ENCODE measurements at regions not wholly inside any gene's neighbourhood (a gene's known extent, or its start where the extent isn't known, plus 50 kb on each side); places are given as distances from the start of the nearest gene placed in this dataset.

- Histone ChIP-seq H3K9me3 (replicated peaks in 1 of 2; ENCODE audit: control insufficient read depth in 1 of 2, insufficient read depth in 1 of 2, low read length in 2 of 2) (peaks cover 9 to 17% of the 10 kb centered on the region in 2 donors), H3K79me2 (ENCODE audit: insufficient read depth, low read length) (no peaks in the 10 kb centered on the region), H3K4me1 (ENCODE audit: control insufficient read depth in 1 of 2, insufficient read depth in 2 of 2, low read length in 2 of 2) (no peaks in the 10 kb centered on the region), H3K9ac (ENCODE audit: insufficient read depth, low read length, poor library complexity, severe bottlenecking) (no peak overlapping the region), H3K4me3 (replicated peaks in 1 of 3; ENCODE audit: low read depth in 2 of 3, low read length in 3 of 3) (no peak overlapping the region), H3K27me3 (ENCODE audit: control insufficient read depth in 2 of 2, insufficient read depth in 2 of 2, low read length in 2 of 2) (no peaks in the 10 kb centered on the region), H3K4me2 (replicated peaks; ENCODE audit: extremely low read depth, low read length, poor library complexity, severe bottlenecking) (no peak overlapping the region), H2AFZ (ENCODE audit: insufficient read depth, low read depth, low read length, poor library complexity, severe bottlenecking) (no peak overlapping the region), H4K20me1 (ENCODE audit: insufficient read depth, low read length) (no peaks in the 10 kb centered on the region), H3K27ac (ENCODE audit: low read depth in 1 of 2, low read length in 2 of 2) (no peak overlapping the region), H3K36me3 (replicated peaks in 1 of 2; ENCODE audit: control insufficient read depth in 1 of 2, insufficient read depth in 2 of 2, low read length in 2 of 2) (no peaks in the 10 kb centered on the region)
- no peak for TF ChIP-seq CTCF (IDR thresholded peaks at IDR 0.05)
- Mint-ChIP-seq H3K4me1 (no peaks in the 10 kb centered on the region), H3K9me3 (peaks cover 5 to 19% (median 6%) of the 10 kb centered on the region in 7 donors), H3K4me3 (no peak overlapping the region), H3K27ac (no peak overlapping the region), H3K27me3 (ENCODE audit: low read depth in 3 of 3) (no peaks in the 10 kb centered on the region), H3K36me3 (no peaks in the 10 kb centered on the region)
- intact Hi-C loops (cut with micrococcal nuclease): no loop called here
- 87% methylated on average over 2 of the region's 3 CpGs for whole genome bisulfite sequencing (ENCODE audit: insufficient coverage)
- DNase-seq: no peak
These were observed 96.7 kb upstream of the PPP2R3A start for GRCh38 chr3:135868801-135869200.

GRCh38 chr3:135869439-135870105 lies 96.0 kb upstream of the PPP2R3A start:
- Mint-ChIP-seq H3K36me3 (no peaks in the 10 kb centered on the region), H3K4me3 (no peak overlapping the region), H3K4me1 (no peaks in the 10 kb centered on the region), H3K27me3 (ENCODE audit: low read depth in 3 of 3) (no peaks in the 10 kb centered on the region), H3K9me3 (peaks cover 6 to 19% (median 9%) of the 10 kb centered on the region in 7 donors), H3K27ac (no peak overlapping the region)
- no peaks in the 10 kb centered on the region for H3K27me3 ChIP-seq (ENCODE audit: control insufficient read depth in 2 of 2, insufficient read depth in 2 of 2, low read length in 2 of 2)
- WGBS (ENCODE audit: insufficient coverage): no CpG with 5 or more reads among the region's 2 CpGs
- peaks cover 13 to 17% of the 10 kb centered on the region in 2 donors for H3K9me3 ChIP-seq (replicated peaks in 1 of 2; ENCODE audit: control insufficient read depth in 1 of 2, insufficient read depth in 1 of 2, low read length in 2 of 2)
- intact Hi-C loops (cut with micrococcal nuclease): no loop called here
- H4K20me1 ChIP-seq (ENCODE audit: insufficient read depth, low read length): no peaks in the 10 kb centered on the region
- H3K4me2 ChIP-seq (replicated peaks; ENCODE audit: extremely low read depth, low read length, poor library complexity, severe bottlenecking): no peak overlapping the region
- DNase-seq: no peak
- no peak for TF ChIP-seq CTCF (IDR thresholded peaks at IDR 0.05)
- no peak overlapping the region for H2AFZ ChIP-seq (ENCODE audit: insufficient read depth, low read depth, low read length, poor library complexity, severe bottlenecking)
- H3K4me1 ChIP-seq (ENCODE audit: control insufficient read depth in 1 of 2, insufficient read depth in 2 of 2, low read length in 2 of 2): no peaks in the 10 kb centered on the region
- H3K9ac ChIP-seq (ENCODE audit: insufficient read depth, low read length, poor library complexity, severe bottlenecking): no peak overlapping the region
- H3K4me3 ChIP-seq (replicated peaks in 1 of 3; ENCODE audit: low read depth in 2 of 3, low read length in 3 of 3): no peak overlapping the region
- H3K79me2 ChIP-seq (ENCODE audit: insufficient read depth, low read length): no peaks in the 10 kb centered on the region
- H3K27ac ChIP-seq (ENCODE audit: low read depth in 1 of 2, low read length in 2 of 2): no peak overlapping the region
- H3K36me3 ChIP-seq (replicated peaks in 1 of 2; ENCODE audit: control insufficient read depth in 1 of 2, insufficient read depth in 2 of 2, low read length in 2 of 2): no peaks in the 10 kb centered on the region
